ENCODE measurements at regions not wholly inside any gene's neighbourhood (a gene's known extent, or its start where the extent isn't known, plus 50 kb on each side); places are given as distances from the start of the nearest gene placed in this dataset.

DNA sequence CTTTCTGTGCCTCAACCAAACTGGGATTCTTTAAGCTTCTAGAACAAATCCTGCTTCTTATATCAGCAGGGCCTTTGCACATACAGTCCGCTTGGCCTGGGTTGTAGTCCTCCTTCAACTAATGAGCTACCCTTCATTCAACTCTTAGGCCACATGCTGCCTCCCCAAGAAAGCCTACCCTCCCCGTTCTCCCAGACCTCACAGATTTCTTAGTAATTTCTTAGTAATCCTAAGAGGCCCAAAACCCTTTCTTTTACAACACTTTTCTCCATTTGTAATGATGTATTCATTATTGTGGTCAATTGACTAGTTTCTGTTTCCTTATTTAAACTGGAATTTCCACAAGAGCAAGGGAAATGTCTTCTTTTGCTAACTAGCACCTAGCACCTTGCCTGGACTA, 233.1 kb downstream of the PPP1R2C start:
- TF ChIP-seq, protein P1, sequence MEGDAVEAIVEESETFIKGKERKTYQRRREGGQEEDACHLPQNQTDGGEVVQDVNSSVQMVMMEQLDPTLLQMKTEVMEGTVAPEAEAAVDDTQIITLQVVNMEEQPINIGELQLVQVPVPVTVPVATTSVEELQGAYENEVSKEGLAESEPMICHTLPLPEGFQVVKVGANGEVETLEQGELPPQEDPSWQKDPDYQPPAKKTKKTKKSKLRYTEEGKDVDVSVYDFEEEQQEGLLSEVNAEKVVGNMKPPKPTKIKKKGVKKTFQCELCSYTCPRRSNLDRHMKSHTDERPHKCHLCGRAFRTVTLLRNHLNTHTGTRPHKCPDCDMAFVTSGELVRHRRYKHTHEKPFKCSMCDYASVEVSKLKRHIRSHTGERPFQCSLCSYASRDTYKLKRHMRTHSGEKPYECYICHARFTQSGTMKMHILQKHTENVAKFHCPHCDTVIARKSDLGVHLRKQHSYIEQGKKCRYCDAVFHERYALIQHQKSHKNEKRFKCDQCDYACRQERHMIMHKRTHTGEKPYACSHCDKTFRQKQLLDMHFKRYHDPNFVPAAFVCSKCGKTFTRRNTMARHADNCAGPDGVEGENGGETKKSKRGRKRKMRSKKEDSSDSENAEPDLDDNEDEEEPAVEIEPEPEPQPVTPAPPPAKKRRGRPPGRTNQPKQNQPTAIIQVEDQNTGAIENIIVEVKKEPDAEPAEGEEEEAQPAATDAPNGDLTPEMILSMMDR (IDR thresholded peaks at IDR 0.05): no peak
- no peak for TF ChIP-seq ZFX (IDR thresholded peaks at IDR 0.05; ENCODE audit: borderline replicate concordance)

Measured in 22Rv1 (cell line).